Lower leg skin (tissue), 4 donors: ENCODE measurements at regions not wholly inside any gene's neighbourhood (a gene's known extent, or its start where the extent isn't known, plus 50 kb on each side); places are given as distances from the start of the nearest gene placed in this dataset.

Experiments
- DNase-seq, 2 donors: peaks; one replicate each; pipeline ENCODE4 v3.0.0-alpha.2; 2019; ENCODE audit warnings: low spot score in 2 of 2
- H3K4me3 ChIP-seq: fragments of 200-600 bp; sonication (generic); 2 replicates; pipeline ENCODE4 v1.5.1; 2017; ENCODE audit warnings: mild to moderate bottlenecking, low read depth; ENCODE audit not compliant: poor library complexity, severe bottlenecking
- POLR2A ChIP-seq, 2 donors: fragments of 450-650 bp; IDR thresholded peaks; one replicate each; pipeline ENCODE4 v1.6.1; 2016 to 2017; ENCODE audit warnings: antibody characterized with exemption in 2 of 2, mild to moderate bottlenecking in 1 of 2, moderate library complexity in 1 of 2
- WGBS, 2 donors: methylation state at CpG; one replicate each; pipeline ENCODE4 v1.1.5; 2018; 5-methylcytosine and 5-hydroxymethylcytosine counted together
- intact Hi-C: fragments of 100-400 bp; cut with DNase I; formaldehyde crosslinking; loops from one replicate; pipeline ENCODE4 v1.15.0; 2023; ENCODE audit warnings: low total_unique reads
- TF ChIP-seq, protein P1 (sequence below), 3 donors: fragments of 450-650 bp; IDR thresholded peaks; one replicate each; pipeline ENCODE4 v1.5.1; 2016; ENCODE audit warnings: antibody characterized with exemption in 3 of 3, mild to moderate bottlenecking in 3 of 3, moderate library complexity in 2 of 3

DNA sequence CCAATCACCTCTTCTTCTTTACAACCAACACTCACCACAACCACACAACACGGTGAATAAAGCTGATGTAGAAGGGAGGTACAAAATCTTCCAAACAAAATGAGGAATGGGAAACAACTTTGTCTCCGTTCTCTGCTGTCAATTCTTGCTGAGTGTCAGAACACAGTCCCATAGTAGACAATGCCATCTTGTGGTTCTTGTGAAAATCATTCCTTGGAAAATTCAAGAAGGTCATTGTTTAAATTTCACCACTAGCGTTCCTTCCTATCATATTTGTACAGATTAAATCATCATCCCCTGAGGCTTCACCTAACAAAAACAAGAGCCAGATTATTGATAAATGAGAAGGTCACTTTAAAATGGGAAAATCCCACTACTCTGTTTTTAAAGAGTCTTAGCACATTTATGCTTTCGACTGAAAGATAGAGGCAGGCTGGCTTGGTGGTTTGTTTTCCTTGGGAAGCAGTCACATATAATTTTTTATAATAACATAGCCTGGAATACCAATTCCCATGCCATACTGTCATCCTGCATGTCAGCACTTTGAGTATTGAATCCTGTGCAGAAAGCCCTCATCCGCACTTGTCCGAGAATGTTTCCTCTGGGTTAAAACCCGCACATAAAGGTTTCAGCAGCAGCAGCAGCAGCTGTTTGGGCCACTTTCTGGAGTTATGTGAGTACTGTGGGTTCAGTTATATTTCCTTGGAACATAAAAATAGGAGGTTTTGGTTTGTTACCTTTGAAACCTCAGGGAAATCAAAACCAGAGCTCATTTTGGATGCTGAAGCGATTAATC is 395.0 kb upstream of the SMARCA2 start:
- no peak for DNase-seq
- intact Hi-C loops: no loop called here
- no peak overlapping the region for H3K4me3 ChIP-seq
- WGBS, 2 donors: 57 to 65% methylated on average over 8 of the region's 8 CpGs
- no peak for TF ChIP-seq POLR2A (IDR thresholded peaks at IDR 0.05)
- TF ChIP-seq, protein P1, sequence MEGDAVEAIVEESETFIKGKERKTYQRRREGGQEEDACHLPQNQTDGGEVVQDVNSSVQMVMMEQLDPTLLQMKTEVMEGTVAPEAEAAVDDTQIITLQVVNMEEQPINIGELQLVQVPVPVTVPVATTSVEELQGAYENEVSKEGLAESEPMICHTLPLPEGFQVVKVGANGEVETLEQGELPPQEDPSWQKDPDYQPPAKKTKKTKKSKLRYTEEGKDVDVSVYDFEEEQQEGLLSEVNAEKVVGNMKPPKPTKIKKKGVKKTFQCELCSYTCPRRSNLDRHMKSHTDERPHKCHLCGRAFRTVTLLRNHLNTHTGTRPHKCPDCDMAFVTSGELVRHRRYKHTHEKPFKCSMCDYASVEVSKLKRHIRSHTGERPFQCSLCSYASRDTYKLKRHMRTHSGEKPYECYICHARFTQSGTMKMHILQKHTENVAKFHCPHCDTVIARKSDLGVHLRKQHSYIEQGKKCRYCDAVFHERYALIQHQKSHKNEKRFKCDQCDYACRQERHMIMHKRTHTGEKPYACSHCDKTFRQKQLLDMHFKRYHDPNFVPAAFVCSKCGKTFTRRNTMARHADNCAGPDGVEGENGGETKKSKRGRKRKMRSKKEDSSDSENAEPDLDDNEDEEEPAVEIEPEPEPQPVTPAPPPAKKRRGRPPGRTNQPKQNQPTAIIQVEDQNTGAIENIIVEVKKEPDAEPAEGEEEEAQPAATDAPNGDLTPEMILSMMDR (IDR thresholded peaks at IDR 0.05): no peak

DNA sequence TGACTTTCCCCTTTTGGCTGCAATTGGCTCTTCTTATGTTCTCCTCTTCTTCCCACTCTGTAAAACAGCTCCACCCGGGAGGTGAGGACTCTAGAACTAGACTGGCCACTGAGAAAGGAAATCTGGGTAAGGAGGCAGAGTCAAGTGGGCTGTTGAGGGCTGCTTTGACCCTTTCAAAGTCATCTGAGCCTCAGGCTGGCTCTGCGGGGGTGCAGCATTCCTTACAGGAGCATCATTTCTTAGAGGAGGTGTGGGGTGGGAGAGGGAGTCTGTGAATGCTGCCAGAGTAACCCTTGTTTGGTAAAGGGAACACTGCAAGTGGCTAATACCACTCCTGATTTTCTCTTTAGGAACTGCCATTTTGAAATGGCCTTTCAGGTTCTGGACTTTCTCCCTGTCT is 377.7 kb upstream of the SMARCA2 start:
- TF ChIP-seq POLR2A (IDR thresholded peaks at IDR 0.05): no peak
- TF ChIP-seq, protein P1 (IDR thresholded peaks at IDR 0.05): no peak
- no peak overlapping the region for H3K4me3 ChIP-seq
- WGBS, 2 donors: 46 to 69% methylated on average over 2 of the region's 2 CpGs
- intact Hi-C loops: no loop called here
- no peak for DNase-seq

GRCh38 chr9:1639166-1639565 is 376.0 kb upstream of the SMARCA2 start:
- TF ChIP-seq POLR2A (IDR thresholded peaks at IDR 0.05): no peak
- TF ChIP-seq, protein P1 (IDR thresholded peaks at IDR 0.05): no peak
- no peak overlapping the region for H3K4me3 ChIP-seq
- WGBS, 2 donors: 63 to 69% methylated on average over 5 of the region's 5 CpGs
- DNase-seq: no peak
- intact Hi-C loops: no loop called here

- no peak overlapping the region for H3K4me3 ChIP-seq
- 11 to 28% methylated on average over 1 of the region's 1 CpG for WGBS, 2 donors
- TF ChIP-seq POLR2A (IDR thresholded peaks at IDR 0.05): no peak
- TF ChIP-seq, protein P1 (IDR thresholded peaks at IDR 0.05): no peak
- intact Hi-C loops: loop anchor here (10.0 kb wide), 1 partner anchor 1213 kb away; no protein-coding TSS in a partner anchor
- peak in 1 of 2 donors; percentile 49 for DNase-seq
These were observed 367.4 kb upstream of the SMARCA2 start for GRCh38 chr9:1647776-1648175.

- 68 to 71% methylated on average over 4 of the region's 4 CpGs for WGBS, 2 donors
- no peak for TF ChIP-seq POLR2A (IDR thresholded peaks at IDR 0.05)
- TF ChIP-seq, protein P1 (IDR thresholded peaks at IDR 0.05): no peak
- H3K4me3 ChIP-seq: no peak overlapping the region
- DNase-seq: no peak
- intact Hi-C loops: no loop called here
These were observed 361.9 kb upstream of the SMARCA2 start for GRCh38 chr9:1653282-1653681.
